ENCODE measurements at regions not wholly inside any gene's neighbourhood (a gene's known extent, or its start where the extent isn't known, plus 50 kb on each side); places are given as distances from the start of the nearest gene placed in this dataset.

DNA sequence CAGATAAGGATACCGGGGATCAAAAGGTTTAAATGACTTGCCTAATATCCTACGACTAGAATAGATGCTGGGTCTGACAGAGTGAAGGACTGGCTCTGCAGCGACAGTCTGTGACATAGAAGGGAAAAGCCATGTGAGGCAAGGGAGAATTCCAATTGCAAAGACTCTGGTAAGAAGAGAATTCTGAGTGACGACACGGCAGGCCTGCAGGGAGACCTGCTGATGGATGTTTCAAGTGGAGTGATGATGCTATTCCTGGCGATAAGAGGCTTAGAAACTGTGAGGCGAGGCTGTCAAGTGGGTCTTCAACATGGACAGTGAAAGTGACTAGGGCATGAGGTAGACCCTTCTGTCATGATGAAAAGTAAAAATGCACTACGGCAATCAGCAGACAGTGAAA, 176.6 kb upstream of the PBX1 start:
- H3K4me1 Mint-ChIP-seq (ENCODE audit: low read depth): no peaks in the 10 kb centered on the region
- no peak for DNase-seq (ENCODE audit: low spot score)
- H3K36me3 Mint-ChIP-seq (ENCODE audit: low read depth): no peaks in the 10 kb centered on the region
- TF ChIP-seq, protein P1, sequence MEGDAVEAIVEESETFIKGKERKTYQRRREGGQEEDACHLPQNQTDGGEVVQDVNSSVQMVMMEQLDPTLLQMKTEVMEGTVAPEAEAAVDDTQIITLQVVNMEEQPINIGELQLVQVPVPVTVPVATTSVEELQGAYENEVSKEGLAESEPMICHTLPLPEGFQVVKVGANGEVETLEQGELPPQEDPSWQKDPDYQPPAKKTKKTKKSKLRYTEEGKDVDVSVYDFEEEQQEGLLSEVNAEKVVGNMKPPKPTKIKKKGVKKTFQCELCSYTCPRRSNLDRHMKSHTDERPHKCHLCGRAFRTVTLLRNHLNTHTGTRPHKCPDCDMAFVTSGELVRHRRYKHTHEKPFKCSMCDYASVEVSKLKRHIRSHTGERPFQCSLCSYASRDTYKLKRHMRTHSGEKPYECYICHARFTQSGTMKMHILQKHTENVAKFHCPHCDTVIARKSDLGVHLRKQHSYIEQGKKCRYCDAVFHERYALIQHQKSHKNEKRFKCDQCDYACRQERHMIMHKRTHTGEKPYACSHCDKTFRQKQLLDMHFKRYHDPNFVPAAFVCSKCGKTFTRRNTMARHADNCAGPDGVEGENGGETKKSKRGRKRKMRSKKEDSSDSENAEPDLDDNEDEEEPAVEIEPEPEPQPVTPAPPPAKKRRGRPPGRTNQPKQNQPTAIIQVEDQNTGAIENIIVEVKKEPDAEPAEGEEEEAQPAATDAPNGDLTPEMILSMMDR (IDR thresholded peaks at IDR 0.05): no peak
- no peak overlapping the region for H3K4me3 Mint-ChIP-seq (ENCODE audit: unreplicated experiment)
- H3K27ac Mint-ChIP-seq (ENCODE audit: unreplicated experiment): no peak overlapping the region
- peaks cover 6% of the 10 kb centered on the region for H3K27me3 Mint-ChIP-seq (ENCODE audit: low read depth)
- no peaks in the 10 kb centered on the region for H3K9me3 Mint-ChIP-seq (ENCODE audit: low read depth)

GRCh38 chr1:164384262-164384661, 174.7 kb upstream of the PBX1 start:
- TF ChIP-seq, protein P1 (IDR thresholded peaks at IDR 0.05): no peak
- Mint-ChIP-seq H3K4me1 (ENCODE audit: low read depth) (no peaks in the 10 kb centered on the region), H3K36me3 (ENCODE audit: low read depth) (no peaks in the 10 kb centered on the region), H3K27me3 (ENCODE audit: low read depth) (peaks cover 6% of the 10 kb centered on the region), H3K9me3 (ENCODE audit: low read depth) (no peaks in the 10 kb centered on the region), H3K27ac (ENCODE audit: unreplicated experiment) (no peak overlapping the region), H3K4me3 (ENCODE audit: unreplicated experiment) (no peak overlapping the region)
- no peak for DNase-seq (ENCODE audit: low spot score)

DNA sequence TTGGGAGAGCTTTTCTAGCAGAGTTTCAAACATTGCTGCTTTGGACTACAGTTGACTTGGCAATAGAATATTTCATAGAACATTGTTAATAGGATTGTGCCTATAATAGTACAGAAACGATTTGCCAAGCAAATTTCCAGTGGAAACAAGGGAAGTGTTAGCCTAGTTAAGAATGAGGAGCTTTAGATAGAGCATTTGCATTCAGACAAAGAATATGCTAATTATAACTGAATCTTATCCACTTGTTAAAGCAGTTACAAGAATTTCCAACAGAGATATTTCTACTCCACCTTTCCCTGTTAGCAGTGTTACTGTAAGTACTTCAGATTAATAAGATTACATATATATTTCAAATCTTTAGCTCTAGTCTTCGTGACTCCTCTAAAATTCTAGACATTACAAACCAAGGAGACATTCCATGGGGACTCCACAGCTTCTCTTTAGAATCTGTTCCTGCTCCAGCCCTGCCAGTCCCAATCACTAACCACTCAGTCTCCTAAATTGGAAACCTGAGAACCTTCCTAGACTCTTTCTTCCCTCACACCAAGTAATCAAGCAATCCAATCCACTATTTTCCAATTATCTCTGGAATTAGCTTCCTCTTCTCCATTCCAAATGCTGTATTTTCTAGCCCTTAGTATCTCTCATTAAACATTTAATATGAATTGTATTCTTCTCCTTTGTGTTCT, 141.8 kb upstream of the PBX1 start:
- Mint-ChIP-seq H3K4me1 (ENCODE audit: low read depth) (no peaks in the 10 kb centered on the region), H3K9me3 (ENCODE audit: low read depth) (no peaks in the 10 kb centered on the region), H3K4me3 (ENCODE audit: unreplicated experiment) (no peak overlapping the region), H3K27ac (ENCODE audit: unreplicated experiment) (no peak overlapping the region), H3K36me3 (ENCODE audit: low read depth) (no peaks in the 10 kb centered on the region), H3K27me3 (ENCODE audit: low read depth) (peaks cover 37% of the 10 kb centered on the region)
- DNase-seq (ENCODE audit: low spot score): no peak
- TF ChIP-seq, protein P1 (IDR thresholded peaks at IDR 0.05): no peak

DNA sequence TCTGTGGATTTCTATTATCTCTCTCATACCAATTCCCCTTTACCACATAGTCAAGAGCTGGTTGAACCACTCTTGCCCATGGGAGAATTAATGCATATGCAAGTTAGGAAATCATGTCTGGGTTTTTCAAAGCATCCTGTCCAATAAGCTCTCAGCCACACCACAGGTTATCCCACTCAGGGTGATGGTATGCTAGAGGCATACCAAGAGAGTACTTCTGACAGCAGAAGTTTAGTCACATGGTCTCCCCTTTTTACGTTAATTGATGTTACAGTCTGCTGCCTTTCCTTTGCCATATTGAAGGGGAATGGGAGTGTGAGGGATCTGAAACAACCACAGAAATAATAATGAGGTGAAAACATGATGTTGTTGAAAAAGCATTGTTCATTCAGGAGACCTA, 135.8 kb upstream of the PBX1 start:
- TF ChIP-seq, protein P1 (IDR thresholded peaks at IDR 0.05): no peak
- H3K27ac Mint-ChIP-seq (ENCODE audit: unreplicated experiment): no peak overlapping the region
- no peak for DNase-seq (ENCODE audit: low spot score)
- H3K9me3 Mint-ChIP-seq (ENCODE audit: low read depth): no peaks in the 10 kb centered on the region
- no peak overlapping the region for H3K4me3 Mint-ChIP-seq (ENCODE audit: unreplicated experiment)
- H3K27me3 Mint-ChIP-seq (ENCODE audit: low read depth): peaks cover 23% of the 10 kb centered on the region
- no peaks in the 10 kb centered on the region for H3K36me3 Mint-ChIP-seq (ENCODE audit: low read depth)
- H3K4me1 Mint-ChIP-seq (ENCODE audit: low read depth): no peaks in the 10 kb centered on the region

DNA sequence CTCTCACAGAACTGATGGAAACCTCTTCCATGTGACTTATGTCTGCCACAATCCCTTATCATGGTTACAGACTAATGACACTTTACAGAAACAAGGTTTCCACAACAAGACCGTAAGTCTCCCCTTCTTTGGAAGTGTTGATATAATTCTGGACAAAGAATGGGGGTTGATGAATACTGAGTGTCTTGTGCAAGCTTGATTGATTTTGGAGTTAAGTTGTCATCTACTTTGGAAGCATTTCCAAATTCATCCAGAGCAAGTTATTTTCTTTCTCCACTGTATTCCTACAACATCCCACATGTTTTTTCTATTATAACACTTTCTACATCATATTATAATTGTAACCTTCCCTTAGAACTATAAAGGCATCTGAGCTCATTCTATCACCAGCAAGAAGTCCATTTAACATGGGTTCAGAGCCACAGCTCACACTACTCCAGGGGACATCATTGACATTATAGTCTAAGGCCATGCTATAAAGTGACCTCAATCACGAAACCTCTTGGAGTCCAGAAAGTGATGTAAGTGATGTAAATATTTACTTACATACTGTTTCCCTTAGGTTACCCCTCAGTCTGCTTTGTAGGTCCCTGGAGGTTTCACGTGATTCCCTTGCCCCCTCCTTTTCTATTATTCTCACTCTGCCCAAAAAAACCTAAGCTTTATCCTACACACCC, 125.7 kb upstream of the PBX1 start:
- H3K4me1 Mint-ChIP-seq (ENCODE audit: low read depth): no peaks in the 10 kb centered on the region
- TF ChIP-seq, protein P1 (IDR thresholded peaks at IDR 0.05): no peak

More for the DNA sequence above, 125.7 kb upstream of the PBX1 start:
- Mint-ChIP-seq H3K27ac (ENCODE audit: unreplicated experiment) (no peak overlapping the region), H3K4me3 (ENCODE audit: unreplicated experiment) (no peak overlapping the region), H3K36me3 (ENCODE audit: low read depth) (no peaks in the 10 kb centered on the region), H3K9me3 (ENCODE audit: low read depth) (no peaks in the 10 kb centered on the region), H3K27me3 (ENCODE audit: low read depth) (peaks cover 29% of the 10 kb centered on the region)
- no peak for DNase-seq (ENCODE audit: low spot score)
